ENCODE measurements at regions not wholly inside any gene's neighbourhood (a gene's known extent, or its start where the extent isn't known, plus 50 kb on each side); places are given as distances from the start of the nearest gene placed in this dataset.

- no peak for DNase-seq (ENCODE audit: low read depth in 2 of 3, low spot score in 2 of 3)
Measured at GRCh38 chr15:66927201-66928077, 138.0 kb upstream of the SMAD3 start.

GRCh38 chr15:66928101-66928500 lies 137.3 kb upstream of the SMAD3 start:
- DNase-seq (ENCODE audit: low read depth in 2 of 3, low spot score in 2 of 3): no peak

- no peak for DNase-seq (ENCODE audit: low read depth in 2 of 3, low spot score in 2 of 3)
Measured at GRCh38 chr15:66928784-66929183, 136.6 kb upstream of the SMAD3 start.

GRCh38 chr15:66929843-66930402 lies 135.5 kb upstream of the SMAD3 start:
- DNase-seq (ENCODE audit: low read depth in 2 of 3, low spot score in 2 of 3): no peak

- DNase-seq (ENCODE audit: low read depth in 2 of 3, low spot score in 2 of 3): no peak
Measured at GRCh38 chr15:66931768-66932633, 133.4 kb upstream of the SMAD3 start.

- DNase-seq (ENCODE audit: low read depth in 2 of 3, low spot score in 2 of 3): no peak
Measured at GRCh38 chr15:66932634-66933024, 132.8 kb upstream of the SMAD3 start.

GRCh38 chr15:66933932-66934867 lies 131.2 kb upstream of the SMAD3 start:
- no peak for DNase-seq (ENCODE audit: low read depth in 2 of 3, low spot score in 2 of 3)

GRCh38 chr15:66934868-66935520 lies 130.4 kb upstream of the SMAD3 start:
- no peak for DNase-seq (ENCODE audit: low read depth in 2 of 3, low spot score in 2 of 3)

GRCh38 chr15:66935688-66936087 lies 129.7 kb upstream of the SMAD3 start:
- DNase-seq (ENCODE audit: low read depth in 2 of 3, low spot score in 2 of 3): no peak

GRCh38 chr15:66936109-66936860 lies 129.1 kb upstream of the SMAD3 start:
- no peak for DNase-seq (ENCODE audit: low read depth in 2 of 3, low spot score in 2 of 3)

GRCh38 chr15:66936861-66937582 lies 128.4 kb upstream of the SMAD3 start:
- no peak for DNase-seq (ENCODE audit: low read depth in 2 of 3, low spot score in 2 of 3)

- DNase-seq (ENCODE audit: low read depth in 2 of 3, low spot score in 2 of 3): no peak
Measured at GRCh38 chr15:66937588-66937987, 127.8 kb upstream of the SMAD3 start.

- no peak for DNase-seq (ENCODE audit: low read depth in 2 of 3, low spot score in 2 of 3)
Measured at GRCh38 chr15:66938114-66938830, 127.1 kb upstream of the SMAD3 start.

GRCh38 chr15:66939016-66939415 lies 126.4 kb upstream of the SMAD3 start:
- no peak for DNase-seq (ENCODE audit: low read depth in 2 of 3, low spot score in 2 of 3)

- DNase-seq (ENCODE audit: low read depth in 2 of 3, low spot score in 2 of 3): no peak
Measured at GRCh38 chr15:66939451-66940023, 125.9 kb upstream of the SMAD3 start.

GRCh38 chr15:66940368-66940767 lies 125.0 kb upstream of the SMAD3 start:
- no peak for DNase-seq (ENCODE audit: low read depth in 2 of 3, low spot score in 2 of 3)

- no peak for DNase-seq (ENCODE audit: low read depth in 2 of 3, low spot score in 2 of 3)
Measured at GRCh38 chr15:66941108-66941711, 124.2 kb upstream of the SMAD3 start.
